ENCODE measurements at regions not wholly inside any gene's neighbourhood (a gene's known extent, or its start where the extent isn't known, plus 50 kb on each side); places are given as distances from the start of the nearest gene placed in this dataset.

DNA sequence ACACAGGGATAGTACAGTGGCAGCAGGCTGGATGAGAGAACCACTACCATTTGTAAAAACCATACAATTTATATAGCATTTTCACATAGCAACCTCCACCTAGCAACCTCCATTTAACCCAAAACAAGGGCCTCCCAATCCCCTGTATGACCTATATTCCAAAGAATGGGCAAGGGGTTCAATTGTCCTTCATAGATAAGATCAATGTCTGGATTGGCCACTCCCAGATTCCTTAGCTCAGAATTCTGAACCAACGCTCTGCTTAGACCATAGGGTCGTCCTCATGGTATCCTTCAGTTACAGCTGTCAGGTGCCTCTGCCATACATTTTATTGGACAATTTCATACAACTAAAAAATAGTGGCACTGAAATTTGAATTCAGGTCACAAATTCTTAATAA lies 166.2 kb downstream of the KCTD12 start:
- POLR2A ChIA-PET, result no interaction called here
- CTCF ChIA-PET, result no interaction called here
- TF ChIP-seq CTCF (IDR thresholded peaks at IDR 0.05; ENCODE audit: insufficient read depth, low read length, missing control alignments), result no peak
- no peak overlapping the region for H3K4me3 ChIP-seq (ENCODE audit: low read depth, low read length)
- no peak for DNase-seq (ENCODE audit: low read depth, low spot score)

- no peak for DNase-seq (ENCODE audit: low read depth, low spot score)
- no peak overlapping the region for H3K4me3 ChIP-seq (ENCODE audit: low read depth, low read length)
- CTCF ChIA-PET, result no interaction called here
- no peak for TF ChIP-seq CTCF (IDR thresholded peaks at IDR 0.05; ENCODE audit: insufficient read depth, low read length, missing control alignments)
- POLR2A ChIA-PET, result no interaction called here
Observed at GRCh38 chr13:76717092-76717491, 169.1 kb downstream of the KCTD12 start.

DNA sequence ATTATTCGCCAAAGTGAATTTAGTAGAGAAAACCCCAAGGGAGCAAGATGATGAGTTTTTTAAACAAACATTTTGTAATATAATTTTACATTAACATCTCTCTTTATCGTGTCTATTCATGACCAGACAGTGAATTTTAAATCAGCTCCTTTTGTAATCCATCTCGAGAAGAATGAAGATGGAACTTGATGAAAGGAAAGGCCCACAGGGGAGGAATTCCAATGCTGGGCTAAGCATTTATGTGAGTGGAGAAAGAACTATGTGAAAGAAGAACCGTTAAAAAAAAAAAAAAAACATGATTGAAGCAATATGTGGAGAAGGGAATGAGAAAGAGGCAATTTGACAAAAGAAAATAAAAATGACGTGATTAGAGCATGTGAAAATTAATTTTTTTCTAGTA lies 170.6 kb downstream of the KCTD12 start:
- no peak for TF ChIP-seq CTCF (IDR thresholded peaks at IDR 0.05; ENCODE audit: insufficient read depth, low read length, missing control alignments)
- no peak overlapping the region for H3K4me3 ChIP-seq (ENCODE audit: low read depth, low read length)
- DNase-seq (ENCODE audit: low read depth, low spot score), result no peak
- CTCF ChIA-PET, result interaction anchor here (0.8 kb wide), 1 partner anchor 169 kb away, joined by 3 read pairs; no protein-coding TSS in a partner anchor
- POLR2A ChIA-PET, result no interaction called here

- ChIA-PET POLR2A (no interaction called here), CTCF (interaction anchor here (0.8 kb wide), 1 partner anchor 169 kb away, joined by 3 read pairs; no protein-coding TSS in a partner anchor)
- no peak overlapping the region for H3K4me3 ChIP-seq (ENCODE audit: low read depth, low read length)
- no peak for DNase-seq (ENCODE audit: low read depth, low spot score)
- TF ChIP-seq CTCF (IDR thresholded peaks at IDR 0.05; ENCODE audit: insufficient read depth, low read length, missing control alignments), result no peak
Observed at GRCh38 chr13:76715075-76715474, 171.1 kb downstream of the KCTD12 start.

GRCh38 chr13:76713280-76713679 lies 172.9 kb downstream of the KCTD12 start:
- ChIA-PET POLR2A (no interaction called here), CTCF (no interaction called here)
- no peak overlapping the region for H3K4me3 ChIP-seq (ENCODE audit: low read depth, low read length)
- no peak for TF ChIP-seq CTCF (IDR thresholded peaks at IDR 0.05; ENCODE audit: insufficient read depth, low read length, missing control alignments)
- DNase-seq (ENCODE audit: low read depth, low spot score), result no peak

DNA sequence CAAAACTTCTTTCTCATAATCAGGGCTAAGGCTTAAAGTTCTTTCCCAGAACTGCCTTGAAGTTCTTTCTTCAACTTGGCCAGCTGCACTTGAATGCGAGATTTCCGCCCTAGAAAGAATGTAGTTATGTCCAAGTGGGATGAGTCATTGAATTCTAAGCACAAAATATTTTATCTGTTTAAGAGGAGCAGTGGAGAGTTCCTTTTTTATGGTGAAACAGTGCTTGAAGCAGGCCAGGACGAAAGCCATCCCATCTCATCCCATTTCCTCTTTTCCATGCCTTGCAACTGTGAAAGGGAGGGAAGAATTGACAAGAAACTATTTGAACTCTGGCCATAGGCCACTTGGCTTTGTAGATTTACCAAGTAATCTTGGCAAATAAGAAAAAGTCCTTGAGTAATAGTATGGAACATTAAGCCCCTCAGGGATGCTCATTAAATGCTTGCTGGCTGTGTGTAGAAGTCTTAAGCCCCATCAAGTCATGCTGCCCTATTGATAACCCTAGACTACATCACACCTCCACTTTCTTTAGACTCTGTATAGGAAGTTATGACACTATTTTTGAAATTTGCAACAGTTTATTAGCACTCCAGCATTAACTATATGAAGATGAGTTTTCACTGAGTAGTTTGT lies 174.5 kb downstream of the KCTD12 start:
- H3K4me3 ChIP-seq (ENCODE audit: low read depth, low read length), result no peak overlapping the region
- ChIA-PET POLR2A (no interaction called here), CTCF (no interaction called here)
- DNase-seq (ENCODE audit: low read depth, low spot score), result peak; percentile 80
- no peak for TF ChIP-seq CTCF (IDR thresholded peaks at IDR 0.05; ENCODE audit: insufficient read depth, low read length, missing control alignments)

All from AG04449 (cell line).